HG03378 (cell line): ENCODE measurements at regions not wholly inside any gene's neighbourhood (a gene's known extent, or its start where the extent isn't known, plus 50 kb on each side); places are given as distances from the start of the nearest gene placed in this dataset.
"Not testable (repeated sequence)": the region's sequence is repeated elsewhere in the genome, so short reads cannot be mapped to it uniquely, and the experiment has no call there.

Experiments
- ATAC-seq: cut with Tn5 transposase; IDR thresholded peaks from one replicate; pipeline ENCODE4 v1.9.1; 2021; ENCODE audit warnings: mild to moderate bottlenecking, moderate library complexity; ENCODE audit not compliant: unreplicated experiment

GRCh38 chr4:124431653-124432192 lies 280.8 kb downstream of the ANKRD50 start:
- ATAC-seq = no peak

- ATAC-seq = no peak
Observed at GRCh38 chr4:124432500-124432899, 280.0 kb downstream of the ANKRD50 start.

- ATAC-seq = no peak
Observed at GRCh38 chr4:124433044-124433443, 279.5 kb downstream of the ANKRD50 start.

GRCh38 chr4:124433500-124433899 lies 279.0 kb downstream of the ANKRD50 start:
- ATAC-seq = no peak

- no peak for ATAC-seq
Observed at GRCh38 chr4:124435274-124435950, 277.1 kb downstream of the ANKRD50 start.

- ATAC-seq = no peak
Observed at GRCh38 chr4:124437853-124438495, 274.6 kb downstream of the ANKRD50 start.

- no peak for ATAC-seq
Observed at GRCh38 chr4:124445071-124445470, 267.5 kb downstream of the ANKRD50 start.

- no peak for ATAC-seq
Observed at GRCh38 chr4:124449881-124450280, 262.7 kb downstream of the ANKRD50 start.

GRCh38 chr4:124450851-124451250 lies 261.7 kb downstream of the ANKRD50 start:
- ATAC-seq = no peak

GRCh38 chr4:124454772-124455270 lies 257.7 kb downstream of the ANKRD50 start:
- no peak for ATAC-seq

- no peak for ATAC-seq
Observed at GRCh38 chr4:124455671-124456070, 256.9 kb downstream of the ANKRD50 start.

- no peak for ATAC-seq
Observed at GRCh38 chr4:124459196-124459940, 253.2 kb downstream of the ANKRD50 start.

- ATAC-seq = no peak
Observed at GRCh38 chr4:124459941-124460310, 252.6 kb downstream of the ANKRD50 start.

- ATAC-seq = not testable (repeated sequence)
Observed at GRCh38 chr4:124461592-124461991, 250.9 kb downstream of the ANKRD50 start.

- ATAC-seq = no peak
Observed at GRCh38 chr4:124462954-124463828, 249.3 kb downstream of the ANKRD50 start.

GRCh38 chr4:124464836-124465235 lies 247.7 kb downstream of the ANKRD50 start:
- ATAC-seq = no peak

GRCh38 chr4:124468360-124468759 lies 244.2 kb downstream of the ANKRD50 start:
- no peak for ATAC-seq

- no peak for ATAC-seq
Observed at GRCh38 chr4:124469981-124470380, 242.6 kb downstream of the ANKRD50 start.

- ATAC-seq = no peak
Observed at GRCh38 chr4:124478470-124478869, 234.1 kb downstream of the ANKRD50 start.

- no peak for ATAC-seq
Observed at GRCh38 chr4:124480061-124480460, 232.5 kb downstream of the ANKRD50 start.

- ATAC-seq = no peak
Observed at GRCh38 chr4:124481123-124481522, 231.4 kb downstream of the ANKRD50 start.
